Motor neuron (in vitro differentiated cells): ENCODE measurements at regions not wholly inside any gene's neighbourhood (a gene's known extent, or its start where the extent isn't known, plus 50 kb on each side); places are given as distances from the start of the nearest gene placed in this dataset.

ENCODE experiments used
- ATAC-seq, 8 experiments: fragments of 200-7000 bp; cut with Tn5 transposase; replicated peaks in 6 of 8; 2 replicates each; pipeline ENCODE4 v1.8.0; 2021; ENCODE audit warnings: mild to moderate bottlenecking in 8 of 8, moderate library complexity in 8 of 8
- H3K27ac ChIP-seq, 2 donors: fragments of 250-450 bp; sonication (Bioruptor Pico); 2 replicates each; pipeline ENCODE4 v1.9.0; 2021; ENCODE audit warnings: antibody characterized with exemption in 2 of 2, mild to moderate bottlenecking in 2 of 2, moderate library complexity in 1 of 2
- H3K4me1 ChIP-seq, 2 donors: fragments of 250-450 bp; sonication (Bioruptor Pico); replicated peaks in 1 of 2; 2 replicates each; pipeline ENCODE4 v1.6.1; 2021; ENCODE audit warnings: antibody characterized with exemption in 2 of 2, mild to moderate bottlenecking in 2 of 2, moderate library complexity in 1 of 2
- H3K4me3 ChIP-seq, 5 donors: fragments of 250-450 bp; sonication (Bioruptor Pico); 2 replicates each; pipeline ENCODE4 v1.9.0; 2021; ENCODE audit warnings: antibody characterized with exemption in 5 of 5, mild to moderate bottlenecking in 5 of 5, moderate library complexity in 4 of 5
- WGBS, 10 experiments: fragments of 450-650 bp; shearing (Covaris generic); methylation state at CpG; one replicate each; pipeline ENCODE4 v1.0.0; 2022; 5-methylcytosine and 5-hydroxymethylcytosine counted together
- in situ Hi-C, 9 experiments: fragments of 400-800 bp; cut with MboI; loops; one replicate each; pipeline ENCODE4 v1.15.0; 2021; ENCODE audit warnings: low sequenced_read_pairs in 9 of 9, low pct_unique_long_range_greater_than_20kb in 2 of 9; ENCODE audit not compliant: unreplicated experiment in 9 of 9

DNA sequence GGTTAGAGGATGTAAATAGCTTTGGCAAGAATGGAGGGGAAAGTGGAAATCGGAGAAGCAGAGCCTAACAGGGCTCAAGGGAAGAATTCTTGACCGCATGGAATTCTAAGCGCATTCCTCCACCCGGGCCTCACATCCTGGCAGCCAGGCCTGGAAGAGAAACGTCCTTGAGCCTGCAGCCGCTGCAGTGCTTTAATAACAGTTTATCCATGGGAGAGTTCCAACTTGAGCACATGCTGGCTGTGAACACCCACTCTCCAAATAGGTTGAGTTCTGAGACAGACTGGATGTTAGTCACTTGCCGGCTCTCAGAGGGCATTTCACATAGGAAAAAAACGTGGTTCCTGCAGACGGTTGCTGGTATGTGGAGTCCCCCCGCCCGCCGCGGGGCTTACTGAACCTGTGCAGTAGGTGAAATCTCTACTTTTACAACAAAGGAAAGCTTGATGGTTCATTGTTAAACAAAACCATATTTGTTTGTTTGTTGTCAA lies 61.4 kb upstream of the STEAP1B start:
- peaks cover 20 to 40% of the 10 kb centered on the region in 2 donors for H3K4me1 ChIP-seq

DNA sequence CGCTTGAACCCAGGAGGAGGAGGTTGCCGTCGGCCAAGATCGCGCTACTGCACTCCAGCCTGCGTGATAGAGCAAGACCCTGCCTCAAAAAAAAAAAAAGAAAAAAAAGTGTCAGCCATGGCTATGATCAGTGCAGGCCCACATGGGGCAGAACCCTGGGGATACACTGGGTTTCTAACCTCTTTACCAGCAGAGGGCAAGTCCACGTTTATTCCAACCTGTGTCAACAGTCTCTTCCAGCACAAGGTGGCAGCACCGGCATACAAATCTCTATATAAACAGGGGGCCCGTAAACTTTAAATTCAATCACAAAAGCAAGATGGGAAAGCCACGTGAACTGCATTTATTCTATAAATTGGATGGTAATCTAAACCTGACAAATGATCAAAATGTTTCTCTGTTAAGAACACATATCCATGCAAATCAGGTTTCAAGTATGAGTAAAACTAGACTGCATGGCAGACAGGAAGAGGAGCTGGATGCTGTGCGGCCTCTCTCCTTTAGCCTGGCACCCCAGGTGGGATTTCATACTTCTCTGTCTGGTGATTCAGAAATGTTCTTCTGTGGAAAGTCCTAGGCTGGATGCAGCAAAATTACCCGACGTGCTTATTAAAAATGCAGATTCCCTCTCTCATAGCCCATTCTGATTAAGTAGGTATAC lies 60.0 kb upstream of the STEAP1B start:
- WGBS, 10 experiments: 21 to 100% (median 50%) methylated on average over 1 to 11 of the region's 13 CpGs; no CpG with 5 or more reads in 1 of the 10 experiments
- H3K4me1 ChIP-seq: peaks cover 18 to 30% of the 10 kb centered on the region in 2 donors
- in situ Hi-C loops: loop anchor here (10.0 to 25.0 kb wide), 6 partner anchors 152 to 502 kb away; partner anchors contain the start of genes IL6 (in 2 of the 9) and TOMM7 (in 1 of the 9)

More for the DNA sequence above, 61.4 kb upstream of the STEAP1B start:
- in situ Hi-C loops: loop anchor here in 7 of 9 experiments (10.0 to 25.0 kb wide), 6 partner anchors 151 to 501 kb away; partner anchors contain the start of genes IL6 (in 2 of the 7) and TOMM7 (in 1 of the 7)
- ATAC-seq: peak; percentile 32 to 71 (median 42)
- no peak overlapping the region for H3K27ac ChIP-seq
- WGBS, 10 experiments: 2 to 50% (median 25%) methylated on average over 2 to 13 of the region's 13 CpGs; no CpG with 5 or more reads in 1 of the 10 experiments
- H3K4me3 ChIP-seq: no peak overlapping the region

DNA sequence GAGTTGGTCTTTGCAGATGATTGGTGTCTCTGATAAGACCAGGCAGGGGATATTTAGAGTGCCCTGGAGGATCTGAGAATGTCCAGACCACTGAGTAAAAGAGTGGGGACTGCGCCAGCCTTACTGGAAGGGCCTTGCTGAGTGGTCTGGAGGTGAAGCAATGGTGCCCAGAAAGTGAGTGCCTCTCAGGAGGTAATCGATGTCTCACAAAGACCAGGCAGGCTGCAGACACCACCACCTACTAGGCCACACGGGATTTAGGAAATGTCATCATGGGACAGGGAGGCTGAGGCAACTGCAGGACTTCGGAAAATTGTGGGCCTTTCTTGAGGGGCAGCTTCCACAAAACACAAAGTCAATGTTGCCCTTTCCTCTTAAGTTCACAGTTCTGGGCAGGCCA lies 57.2 kb upstream of the STEAP1B start:
- peaks cover 6 to 10% of the 10 kb centered on the region in 2 donors for H3K4me1 ChIP-seq
- no peak overlapping the region for H3K4me3 ChIP-seq
- H3K27ac ChIP-seq: no peak overlapping the region
- no peak for ATAC-seq
- 73 to 94% (median 88%) methylated on average over 1 to 3 of the region's 4 CpGs; no CpG with 5 or more reads in 5 of the 10 experiments for WGBS, 10 experiments
- in situ Hi-C loops: loop anchor here in 7 of 9 experiments (10.0 to 25.0 kb wide), 5 partner anchors 155 to 505 kb away; partner anchors contain the start of genes IL6 (in 1 of the 7) and TOMM7 (in 1 of the 7)

More for the DNA sequence above, 60.0 kb upstream of the STEAP1B start:
- peak; percentile 46 to 85 (median 72) for ATAC-seq
- H3K4me3 ChIP-seq: no peak overlapping the region
- no peak overlapping the region for H3K27ac ChIP-seq

DNA sequence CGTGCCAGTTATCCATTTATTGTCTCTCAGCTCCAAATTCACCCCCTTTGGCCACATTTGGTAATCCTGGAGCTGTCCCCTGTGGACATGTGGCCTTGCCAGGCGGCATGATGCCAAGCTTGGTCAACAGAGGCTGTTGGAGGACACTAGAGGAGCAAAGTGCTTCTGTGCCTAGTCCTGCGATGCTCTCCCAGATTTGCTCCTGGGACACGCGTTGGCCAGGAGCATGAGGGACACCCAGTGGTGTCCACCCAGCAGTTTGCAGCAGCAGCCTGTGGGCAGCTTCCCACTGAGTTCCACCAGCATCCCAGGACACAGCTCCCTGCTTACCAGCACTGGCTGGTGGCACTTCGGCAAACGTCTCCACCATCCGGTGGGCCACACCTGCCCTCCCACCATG lies 55.5 kb upstream of the STEAP1B start:
- peaks cover 0 to 2% of the 10 kb centered on the region in 2 donors for H3K4me1 ChIP-seq
- no peak overlapping the region for H3K27ac ChIP-seq
- 53 to 100% (median 80%) methylated on average over 1 to 5 of the region's 8 CpGs; no CpG with 5 or more reads in 2 of the 10 experiments for WGBS, 10 experiments
- ATAC-seq: no peak
- no peak overlapping the region for H3K4me3 ChIP-seq
- in situ Hi-C loops: loop anchor here in 7 of 9 experiments (10.0 to 25.0 kb wide), 5 partner anchors 157 to 507 kb away; partner anchors contain the start of genes IL6 (in 1 of the 7) and TOMM7 (in 1 of the 7)

DNA sequence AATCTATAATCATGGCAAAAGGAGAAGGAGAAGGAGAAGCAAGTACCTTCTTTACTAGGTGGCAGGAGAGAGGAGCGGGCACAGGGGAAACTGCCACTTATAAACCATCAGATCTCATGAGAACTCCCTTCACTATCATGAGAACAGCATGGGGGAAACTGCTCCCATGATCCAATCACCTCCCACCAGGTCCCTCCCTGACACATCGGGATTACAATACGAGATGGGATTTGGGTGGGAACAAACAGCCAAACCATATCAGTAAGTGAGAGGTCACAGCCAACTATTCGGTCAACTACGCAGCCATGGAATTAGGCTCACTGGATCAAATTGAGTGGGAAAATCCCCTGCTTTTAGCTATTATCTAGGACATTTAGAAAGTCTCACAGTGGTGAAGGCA lies 54.2 kb upstream of the STEAP1B start:
- H3K4me1 ChIP-seq: no peaks in the 10 kb centered on the region
- in situ Hi-C loops: loop anchor here in 7 of 9 experiments (10.0 to 25.0 kb wide), 5 partner anchors 158 to 508 kb away; partner anchors contain the start of genes IL6 (in 1 of the 7) and TOMM7 (in 1 of the 7)
- no peak for ATAC-seq
- H3K27ac ChIP-seq: no peak overlapping the region
- no peak overlapping the region for H3K4me3 ChIP-seq
- WGBS, 10 experiments: 40 to 95% (median 91%) methylated on average over 1 to 4 of the region's 5 CpGs; no CpG with 5 or more reads in 4 of the 10 experiments

DNA sequence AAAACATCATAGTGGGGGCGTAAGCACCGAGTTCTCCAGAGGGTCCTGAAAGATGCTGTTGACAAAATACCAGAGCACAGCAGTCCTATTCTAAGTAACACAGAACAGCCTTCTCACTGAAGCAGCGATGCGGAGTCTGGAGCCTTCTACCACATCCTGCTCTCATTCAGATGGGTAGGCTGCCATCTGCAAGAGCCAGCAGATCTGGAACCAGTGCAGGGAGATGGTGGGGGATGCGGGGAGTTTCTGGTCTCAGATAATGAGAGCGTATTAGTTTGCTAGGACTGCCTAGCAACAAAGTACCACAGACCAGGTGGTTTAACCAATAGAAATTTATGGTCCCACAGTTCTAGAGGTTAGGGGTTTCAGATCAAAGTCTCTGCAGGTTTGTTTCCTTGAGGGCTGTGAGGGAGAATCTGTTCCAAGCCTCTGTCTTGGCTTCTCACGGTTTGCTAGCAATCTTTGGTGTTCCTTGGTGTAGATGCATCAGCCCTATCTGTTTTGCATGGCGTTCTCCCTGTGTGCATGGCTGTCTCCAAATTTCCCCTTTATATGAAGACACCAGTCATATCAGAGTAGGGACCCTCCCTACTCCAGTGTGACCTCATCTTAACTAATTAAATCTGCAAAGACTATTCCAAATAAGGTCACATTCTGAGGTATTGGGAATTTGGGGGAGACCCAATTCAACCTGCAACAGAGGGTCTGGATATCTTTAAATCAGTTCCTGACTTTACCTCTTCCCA lies 52.0 kb upstream of the STEAP1B start:
- Histone ChIP-seq H3K4me1 (no peaks in the 10 kb centered on the region), H3K27ac (no peak overlapping the region), H3K4me3 (no peak overlapping the region)
- peak in 1 of 8 experiments; percentile 29 for ATAC-seq
- WGBS, 10 experiments: 53 to 100% (median 80%) methylated on average over 1 to 6 of the region's 8 CpGs
- in situ Hi-C loops: loop anchor here in 7 of 9 experiments (10.0 to 25.0 kb wide), 5 partner anchors 160 to 510 kb away; partner anchors contain the start of genes IL6 (in 1 of the 7) and TOMM7 (in 1 of the 7)

DNA sequence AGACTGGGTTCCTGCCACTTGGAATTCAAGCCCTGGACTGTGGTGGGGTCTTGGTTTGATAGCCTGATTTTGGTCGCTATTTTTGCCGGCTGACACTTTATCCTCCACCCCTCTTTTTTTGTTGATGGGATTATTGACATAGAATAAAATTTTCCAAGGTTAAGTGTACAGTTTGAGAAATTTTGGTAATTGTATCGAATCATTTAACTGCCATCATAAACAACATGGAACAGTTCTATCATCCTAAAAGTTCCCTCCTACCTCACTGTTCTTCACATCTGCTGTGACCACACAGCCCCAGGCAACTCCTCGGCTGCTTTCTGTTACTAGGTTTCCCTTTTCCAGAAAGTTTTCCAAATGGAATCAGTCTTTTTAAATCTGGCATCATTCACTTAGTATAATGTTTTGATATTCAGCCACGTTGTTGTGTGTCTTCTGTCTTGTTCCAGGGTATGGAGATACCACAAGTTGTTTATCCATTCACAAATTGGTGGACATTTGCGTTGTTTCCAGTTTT lies 50.6 kb upstream of the STEAP1B start:
- H3K27ac ChIP-seq: no peak overlapping the region
- ATAC-seq: peak in 2 of 8 experiments; percentile 10 to 43
- in situ Hi-C loops: loop anchor here in 7 of 9 experiments (10.0 to 25.0 kb wide), 5 partner anchors 162 to 512 kb away; partner anchors contain the start of genes IL6 (in 1 of the 7) and TOMM7 (in 1 of the 7)
- 0 to 100% (median 39%) methylated on average over 1 to 4 of the region's 6 CpGs for WGBS, 10 experiments
- H3K4me1 ChIP-seq: no peaks in the 10 kb centered on the region
- no peak overlapping the region for H3K4me3 ChIP-seq

DNA sequence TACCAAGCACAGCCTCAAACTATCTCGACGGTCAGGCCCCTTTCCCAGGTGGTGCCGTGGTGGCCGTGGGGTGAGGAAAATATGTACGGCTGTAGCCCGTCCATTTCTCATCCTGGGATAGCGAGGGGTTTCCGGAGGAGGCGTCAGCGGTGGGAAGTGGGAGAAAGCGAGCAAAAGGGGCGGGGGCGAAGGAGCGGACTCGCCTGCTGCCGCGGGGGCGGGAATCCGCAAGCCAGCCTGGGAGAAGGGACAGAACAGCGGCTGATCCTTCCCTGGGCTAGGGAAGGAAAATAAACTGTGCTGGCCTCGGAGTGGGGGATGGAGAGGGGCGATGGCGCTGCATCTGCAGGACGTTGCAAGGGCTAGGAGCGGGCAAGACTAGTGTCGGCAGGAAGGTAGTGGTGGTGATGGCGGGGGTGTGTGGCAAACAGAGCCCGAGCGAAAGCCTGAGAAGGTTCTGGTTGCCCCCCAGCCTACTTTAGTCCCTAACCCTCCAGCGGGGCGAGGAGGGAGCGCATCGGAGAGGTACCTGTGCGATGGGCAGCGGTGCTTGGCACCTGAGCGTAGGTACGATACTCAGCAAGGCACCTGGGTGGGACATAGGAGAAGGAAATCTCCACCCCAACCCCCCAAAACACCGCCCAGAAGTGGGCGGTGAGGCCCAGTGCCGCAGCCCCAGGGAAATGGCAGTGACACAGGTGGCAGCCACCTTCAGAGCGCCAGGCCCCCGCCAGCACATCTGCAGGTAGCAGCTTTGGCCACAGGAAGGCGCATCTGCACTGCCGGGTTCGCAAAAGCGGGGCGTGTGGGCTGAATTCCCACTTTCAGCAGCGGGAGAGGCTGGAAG lies 49.9 kb upstream of the STEAP1B start:
- ATAC-seq: peak in 7 of 8 experiments; percentile 35 to 89 (median 59)
- Histone ChIP-seq H3K4me3 (peak overlapping the region in 4 of 5 donors; percentile 14 to 25 (median 20)), H3K27ac (no peak overlapping the region), H3K4me1 (no peaks in the 10 kb centered on the region)
- 0 to 73% (median 18%) methylated on average over 1 to 7 of the region's 48 CpGs; no CpG with 5 or more reads in 2 of the 10 experiments for WGBS, 10 experiments
- in situ Hi-C loops: loop anchor here in 7 of 9 experiments (10.0 to 25.0 kb wide), 5 partner anchors 162 to 512 kb away; partner anchors contain the start of genes IL6 (in 1 of the 7) and TOMM7 (in 1 of the 7)
